Endothelial cell of umbilical vein (primary cell): ENCODE measurements at regions not wholly inside any gene's neighbourhood (a gene's known extent, or its start where the extent isn't known, plus 50 kb on each side); places are given as distances from the start of the nearest gene placed in this dataset.

ENCODE experiments used
- EZH2 ChIP-seq: IDR thresholded peaks from 2 replicates; pipeline ENCODE4 v1.6.1; 2012; ENCODE audit warnings: borderline replicate concordance, low read depth, mild to moderate bottlenecking, moderate library complexity, low read length, inconsistent platforms; ENCODE audit not compliant: severe bottlenecking
- JUN ChIP-seq: IDR thresholded peaks from 2 replicates; pipeline ENCODE4 v1.6.1; 2011; ENCODE audit warnings: borderline replicate concordance, low read depth; ENCODE audit not compliant: insufficient read length, insufficient read depth
- MYC ChIP-seq: IDR thresholded peaks from one replicate; pipeline ENCODE4 v1.6.1; 2011; ENCODE audit warnings: mild to moderate bottlenecking, low read depth, low read length
- POLR2A ChIP-seq: IDR thresholded peaks from 2 replicates; pipeline ENCODE4 v1.6.1; 2012; ENCODE audit warnings: low read depth, mild to moderate bottlenecking, control low read depth, low read length
- POLR2AphosphoS5 ChIP-seq: IDR thresholded peaks from 2 replicates; pipeline ENCODE4 v1.6.1; 2012; ENCODE audit warnings: low read depth, mild to moderate bottlenecking, control low read depth, low read length, moderate library complexity; ENCODE audit not compliant: insufficient read depth
- TF ChIP-seq, protein P1 (sequence below), 2 donors: IDR thresholded peaks; 1 replicate in 1 of 2; 2 replicates in 1 of 2; pipeline ENCODE4 v1.5.1; 2011; ENCODE audit warnings: low read length in 2 of 2, mild to moderate bottlenecking in 2 of 2, moderate library complexity in 2 of 2, control low read depth in 1 of 2, inconsistent platforms in 1 of 2, low read depth in 1 of 2; ENCODE audit not compliant: insufficient read depth in 1 of 2; ENCODE audit errors: extremely low read depth in 1 of 2

DNA sequence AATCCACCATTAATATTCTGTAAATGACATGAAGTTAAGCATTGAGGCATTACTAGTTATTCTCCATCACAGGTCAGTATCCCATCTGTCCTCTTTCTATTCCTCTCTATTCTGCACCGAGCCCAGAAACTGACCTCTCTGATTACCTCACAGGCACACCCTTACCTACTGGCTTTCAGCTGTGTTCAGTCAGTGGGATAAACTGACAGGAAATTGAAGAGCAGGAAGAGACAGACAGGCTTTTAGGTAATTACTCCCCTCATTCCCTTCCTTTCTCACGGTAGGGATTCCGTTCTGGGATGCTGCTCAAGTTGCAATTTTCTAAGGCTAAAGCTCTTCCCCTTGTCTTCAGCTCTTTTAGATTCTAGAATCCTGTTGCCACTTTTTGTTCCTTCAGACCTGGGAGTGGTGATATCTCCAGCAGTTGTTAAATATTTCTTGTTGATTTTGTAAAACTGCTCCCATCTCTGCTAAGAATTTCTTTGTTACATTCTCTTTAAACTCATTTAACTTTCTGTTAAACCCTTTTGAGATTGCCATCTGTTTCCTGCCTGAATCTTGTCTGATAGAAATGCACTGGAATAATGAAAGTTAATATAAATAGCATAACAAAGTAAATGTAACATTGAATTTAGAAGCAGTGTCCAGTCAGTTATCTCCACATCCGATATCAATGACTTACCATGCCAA, 1063.4 kb downstream of the PLA2G4A start:
- TF ChIP-seq EZH2: no peak
- TF ChIP-seq, protein P1, sequence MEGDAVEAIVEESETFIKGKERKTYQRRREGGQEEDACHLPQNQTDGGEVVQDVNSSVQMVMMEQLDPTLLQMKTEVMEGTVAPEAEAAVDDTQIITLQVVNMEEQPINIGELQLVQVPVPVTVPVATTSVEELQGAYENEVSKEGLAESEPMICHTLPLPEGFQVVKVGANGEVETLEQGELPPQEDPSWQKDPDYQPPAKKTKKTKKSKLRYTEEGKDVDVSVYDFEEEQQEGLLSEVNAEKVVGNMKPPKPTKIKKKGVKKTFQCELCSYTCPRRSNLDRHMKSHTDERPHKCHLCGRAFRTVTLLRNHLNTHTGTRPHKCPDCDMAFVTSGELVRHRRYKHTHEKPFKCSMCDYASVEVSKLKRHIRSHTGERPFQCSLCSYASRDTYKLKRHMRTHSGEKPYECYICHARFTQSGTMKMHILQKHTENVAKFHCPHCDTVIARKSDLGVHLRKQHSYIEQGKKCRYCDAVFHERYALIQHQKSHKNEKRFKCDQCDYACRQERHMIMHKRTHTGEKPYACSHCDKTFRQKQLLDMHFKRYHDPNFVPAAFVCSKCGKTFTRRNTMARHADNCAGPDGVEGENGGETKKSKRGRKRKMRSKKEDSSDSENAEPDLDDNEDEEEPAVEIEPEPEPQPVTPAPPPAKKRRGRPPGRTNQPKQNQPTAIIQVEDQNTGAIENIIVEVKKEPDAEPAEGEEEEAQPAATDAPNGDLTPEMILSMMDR (IDR thresholded peaks at IDR 0.05; ENCODE audit: extremely low read depth in 1 of 2, insufficient read depth in 1 of 2, low read depth in 1 of 2, low read length in 2 of 2): no peak
- TF ChIP-seq POLR2A: no peak
- TF ChIP-seq MYC: no peak
- TF ChIP-seq POLR2AphosphoS5: no peak
- TF ChIP-seq JUN: no peak
